DMS79 treated with DMSO at 0.1 percent for 48 hours (cell line): ENCODE measurements at regions not wholly inside any gene's neighbourhood (a gene's known extent, or its start where the extent isn't known, plus 50 kb on each side); places are given as distances from the start of the nearest gene placed in this dataset.
A peak's percentile ranks its signal among the peaks of the same experiment; 100 is the strongest.

Experiments
- DNase-seq: peaks from one replicate; lab custom pipeline; 2025; lab: John Stamatoyannopoulos, UW

- DNase-seq = no peak
These were observed 311.0 kb downstream of the CENPC start for GRCh38 chr4:67234296-67234695.

- no peak for DNase-seq
These were observed 316.2 kb downstream of the CENPC start for GRCh38 chr4:67229148-67229547.

- DNase-seq = no peak
These were observed 324.4 kb downstream of the CENPC start for GRCh38 chr4:67220861-67221260.

- DNase-seq = no peak
These were observed 326.4 kb downstream of the CENPC start for GRCh38 chr4:67218883-67219282.

GRCh38 chr4:67207941-67208441, 337.3 kb downstream of the CENPC start:
- DNase-seq = no peak

- no peak for DNase-seq
These were observed 340.9 kb downstream of the CENPC start for GRCh38 chr4:67204441-67204840.

- DNase-seq = no peak
These were observed 344.0 kb downstream of the CENPC start for GRCh38 chr4:67201334-67201733.

GRCh38 chr4:67198727-67199126, 346.6 kb downstream of the CENPC start:
- no peak for DNase-seq

GRCh38 chr4:67167849-67168248, 377.5 kb downstream of the CENPC start:
- DNase-seq = no peak

GRCh38 chr4:67162690-67163089, 382.6 kb downstream of the CENPC start:
- DNase-seq = no peak

GRCh38 chr4:67161311-67161710, 384.0 kb downstream of the CENPC start:
- no peak for DNase-seq

- no peak for DNase-seq
These were observed 384.9 kb downstream of the CENPC start for GRCh38 chr4:67160394-67160793.

GRCh38 chr4:67158666-67159065, 386.6 kb downstream of the CENPC start:
- no peak for DNase-seq

- DNase-seq = no peak
These were observed 392.3 kb downstream of the CENPC start for GRCh38 chr4:67152976-67153375.

GRCh38 chr4:67151376-67152343, 393.6 kb downstream of the CENPC start:
- DNase-seq = no peak

GRCh38 chr4:67141586-67141985, 403.7 kb downstream of the CENPC start:
- peak; percentile 26 for DNase-seq

GRCh38 chr4:67134616-67135015, 410.7 kb downstream of the CENPC start:
- DNase-seq = no peak

- DNase-seq = no peak
These were observed 412.1 kb downstream of the CENPC start for GRCh38 chr4:67133162-67133561.

- DNase-seq = no peak
These were observed 414.1 kb downstream of the CENPC start for GRCh38 chr4:67131224-67131623.

GRCh38 chr4:67130411-67130810, 414.9 kb downstream of the CENPC start:
- DNase-seq = no peak

- DNase-seq = no peak
These were observed 418.7 kb downstream of the CENPC start for GRCh38 chr4:67126570-67126969.

- DNase-seq = no peak
These were observed 419.4 kb downstream of the CENPC start for GRCh38 chr4:67125636-67126514.

GRCh38 chr4:67124716-67125115, 420.6 kb downstream of the CENPC start:
- DNase-seq = no peak
